HUES48 (cell line): ENCODE measurements at regions not wholly inside any gene's neighbourhood (a gene's known extent, or its start where the extent isn't known, plus 50 kb on each side); places are given as distances from the start of the nearest gene placed in this dataset.

Experiments used
- H3K27ac ChIP-seq: one replicate; pipeline ENCODE4 v1.7.0; 2013; ENCODE audit warnings: low read depth, low read length, inconsistent platforms
- H3K27me3 ChIP-seq: 2 replicates; pipeline ENCODE4 v1.6.1; 2013; ENCODE audit warnings: mild to moderate bottlenecking, low read length; ENCODE audit not compliant: control insufficient read depth, insufficient read depth
- H3K36me3 ChIP-seq: 2 replicates; pipeline ENCODE4 v1.6.1; 2013; ENCODE audit warnings: low read length; ENCODE audit not compliant: control insufficient read depth, insufficient read depth
- H3K4me1 ChIP-seq: 2 replicates; pipeline ENCODE4 v1.6.1; 2013; ENCODE audit warnings: mild to moderate bottlenecking, low read length; ENCODE audit not compliant: control insufficient read depth, insufficient read depth
- H3K4me3 ChIP-seq: 2 replicates; pipeline ENCODE4 v1.5.1; 2013; ENCODE audit warnings: mild to moderate bottlenecking, low read depth, low read length
- H3K9ac ChIP-seq: 2 replicates; pipeline ENCODE4 v1.6.1; 2013; ENCODE audit warnings: mild to moderate bottlenecking, low read depth, low read length, moderate library complexity
- H3K9me3 ChIP-seq: 2 replicates; pipeline ENCODE4 v1.6.1; 2013; ENCODE audit warnings: low read length; ENCODE audit not compliant: control insufficient read depth, insufficient read depth

DNA sequence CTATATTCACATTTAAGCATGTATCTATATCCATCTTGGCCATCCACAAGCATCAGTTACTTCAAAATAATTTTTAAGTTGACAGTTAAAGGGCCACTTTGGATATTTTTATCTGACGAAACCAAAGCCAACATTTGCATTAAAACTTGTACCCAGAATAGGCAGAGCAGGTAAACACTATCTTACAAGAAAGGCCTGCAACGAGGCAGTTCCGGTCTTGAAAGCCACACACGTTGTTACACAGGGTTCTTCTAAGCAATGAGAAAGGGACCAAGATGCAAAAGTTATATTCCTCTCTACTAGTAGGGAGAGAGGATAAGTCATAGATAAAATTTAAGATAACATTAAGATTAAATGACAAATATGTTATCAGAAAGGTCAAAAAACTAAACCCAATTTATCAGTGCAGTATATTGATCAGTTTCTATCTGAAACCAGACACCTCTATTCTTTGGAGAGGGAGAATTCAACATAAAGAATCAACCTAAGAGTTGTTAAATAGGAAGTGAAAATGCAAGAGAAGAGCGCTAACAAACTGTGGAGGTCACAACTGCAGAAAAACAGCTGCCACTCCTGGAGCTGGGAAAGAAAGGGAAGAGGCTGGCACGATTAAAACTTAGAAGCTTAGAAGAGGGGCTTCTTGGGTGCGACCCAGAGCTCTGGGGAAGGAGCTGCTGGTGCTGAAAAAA is 701.3 kb downstream of the TNS3 start:
- Histone ChIP-seq H3K4me1 (peaks cover 17% of the 10 kb centered on the region), H3K27me3 (no peaks in the 10 kb centered on the region), H3K4me3 (no peak overlapping the region), H3K9me3 (no peaks in the 10 kb centered on the region), H3K36me3 (no peaks in the 10 kb centered on the region), H3K27ac (no peak overlapping the region), H3K9ac (no peak overlapping the region)

DNA sequence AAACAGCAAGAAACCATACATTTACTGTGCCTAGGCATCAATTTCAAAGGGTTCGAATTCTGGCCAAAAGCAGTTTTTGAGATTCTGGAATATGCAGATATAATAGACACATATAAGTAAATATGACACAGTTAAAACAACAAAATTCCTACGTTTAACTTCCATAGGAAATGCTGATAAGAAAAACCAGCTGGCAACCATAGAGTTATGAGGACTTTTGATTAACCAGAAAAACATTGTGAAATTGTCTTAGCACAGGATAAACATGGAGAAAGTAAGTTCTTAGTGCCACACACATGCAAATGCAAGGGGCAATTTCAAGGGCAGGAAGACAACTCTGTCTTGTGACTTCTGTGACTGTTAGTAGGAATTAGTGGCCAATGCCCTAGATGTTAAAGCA is 702.1 kb downstream of the TNS3 start:
- Histone ChIP-seq H3K9ac (no peak overlapping the region), H3K27me3 (no peaks in the 10 kb centered on the region), H3K27ac (no peak overlapping the region), H3K9me3 (no peaks in the 10 kb centered on the region), H3K4me3 (no peak overlapping the region), H3K36me3 (no peaks in the 10 kb centered on the region), H3K4me1 (peaks cover 17% of the 10 kb centered on the region)

DNA sequence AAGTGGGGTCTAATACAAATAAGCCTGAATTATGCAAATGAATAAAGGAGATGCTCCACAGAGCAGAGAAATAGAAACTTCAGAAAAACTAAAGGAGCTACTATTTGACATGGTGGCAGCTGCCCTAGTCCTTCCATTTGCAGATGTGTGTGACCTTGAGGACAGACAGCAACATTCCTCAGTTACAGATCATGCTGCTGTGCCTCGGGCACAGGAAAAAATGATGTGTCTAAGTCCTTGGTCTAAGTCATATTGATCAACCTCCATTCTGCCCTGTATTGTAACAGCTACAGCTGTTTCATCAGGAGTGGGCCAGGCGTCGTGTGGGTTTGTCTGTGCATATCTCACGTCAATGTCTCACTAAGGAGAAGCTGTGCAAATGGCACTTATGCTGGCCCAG is 710.4 kb downstream of the TNS3 start:
- H3K4me3 ChIP-seq = no peak overlapping the region
- H3K9me3 ChIP-seq = no peaks in the 10 kb centered on the region
- no peaks in the 10 kb centered on the region for H3K36me3 ChIP-seq

DNA sequence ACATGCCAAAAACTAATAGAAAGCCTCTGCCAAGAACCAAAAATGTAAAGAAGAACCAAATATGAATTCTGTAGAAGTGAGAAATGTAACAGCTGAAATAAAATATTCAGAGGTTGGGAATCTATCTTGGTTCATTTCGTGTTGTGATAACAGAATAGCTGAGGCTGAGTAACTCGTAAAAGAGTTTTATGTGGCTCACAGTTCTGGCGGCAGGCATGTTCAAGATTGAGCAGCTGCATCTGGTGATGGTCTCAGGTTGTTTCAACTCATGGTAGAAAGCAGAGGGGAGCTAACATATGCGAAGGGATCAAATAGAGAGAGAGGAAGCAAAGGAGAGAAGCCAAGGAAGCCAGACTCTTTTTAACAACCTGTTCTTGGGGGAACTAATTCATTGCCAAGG is 717.2 kb downstream of the TNS3 start:
- no peaks in the 10 kb centered on the region for H3K9me3 ChIP-seq
- no peak overlapping the region for H3K9ac ChIP-seq
- H3K36me3 ChIP-seq = no peaks in the 10 kb centered on the region
- H3K4me3 ChIP-seq = no peak overlapping the region
- H3K27me3 ChIP-seq = no peaks in the 10 kb centered on the region
- H3K27ac ChIP-seq = no peak overlapping the region
- H3K4me1 ChIP-seq = no peaks in the 10 kb centered on the region

More for the DNA sequence above, 710.4 kb downstream of the TNS3 start:
- no peaks in the 10 kb centered on the region for H3K4me1 ChIP-seq
- no peak overlapping the region for H3K27ac ChIP-seq
- no peak overlapping the region for H3K9ac ChIP-seq
- no peaks in the 10 kb centered on the region for H3K27me3 ChIP-seq

GRCh38 chr7:46859963-46860475 is 721.9 kb downstream of the TNS3 start:
- Histone ChIP-seq H3K27me3 (no peaks in the 10 kb centered on the region), H3K4me3 (no peak overlapping the region), H3K36me3 (no peaks in the 10 kb centered on the region), H3K9me3 (no peaks in the 10 kb centered on the region), H3K27ac (no peak overlapping the region), H3K9ac (no peak overlapping the region), H3K4me1 (no peaks in the 10 kb centered on the region)

DNA sequence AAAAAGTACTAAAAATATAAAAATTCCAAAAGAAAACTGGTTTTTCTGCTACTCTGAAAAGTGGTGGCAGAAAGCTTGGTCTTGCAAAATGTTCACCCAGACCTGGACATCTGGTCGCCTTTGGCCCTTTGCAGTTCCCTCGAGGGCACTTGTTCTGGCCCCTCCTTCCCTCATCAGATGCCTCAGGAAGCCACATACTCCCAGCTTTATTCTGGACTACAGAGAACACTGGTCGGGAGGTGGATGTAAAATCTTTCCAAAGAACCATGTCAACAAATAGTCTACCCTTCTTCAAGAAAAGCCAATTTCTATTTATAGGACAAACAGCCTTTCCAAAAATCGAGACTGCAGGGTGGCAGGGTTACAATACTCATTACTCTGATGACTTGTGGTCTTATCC is 726.1 kb downstream of the TNS3 start:
- no peak overlapping the region for H3K9ac ChIP-seq
- no peaks in the 10 kb centered on the region for H3K27me3 ChIP-seq
- no peaks in the 10 kb centered on the region for H3K36me3 ChIP-seq
- no peaks in the 10 kb centered on the region for H3K9me3 ChIP-seq
- H3K27ac ChIP-seq = no peak overlapping the region
- no peaks in the 10 kb centered on the region for H3K4me1 ChIP-seq
- no peak overlapping the region for H3K4me3 ChIP-seq

GRCh38 chr7:46854958-46855473 is 726.9 kb downstream of the TNS3 start:
- Histone ChIP-seq H3K4me3 (no peak overlapping the region), H3K27ac (no peak overlapping the region), H3K9me3 (no peaks in the 10 kb centered on the region), H3K9ac (no peak overlapping the region), H3K27me3 (no peaks in the 10 kb centered on the region), H3K4me1 (no peaks in the 10 kb centered on the region), H3K36me3 (no peaks in the 10 kb centered on the region)

DNA sequence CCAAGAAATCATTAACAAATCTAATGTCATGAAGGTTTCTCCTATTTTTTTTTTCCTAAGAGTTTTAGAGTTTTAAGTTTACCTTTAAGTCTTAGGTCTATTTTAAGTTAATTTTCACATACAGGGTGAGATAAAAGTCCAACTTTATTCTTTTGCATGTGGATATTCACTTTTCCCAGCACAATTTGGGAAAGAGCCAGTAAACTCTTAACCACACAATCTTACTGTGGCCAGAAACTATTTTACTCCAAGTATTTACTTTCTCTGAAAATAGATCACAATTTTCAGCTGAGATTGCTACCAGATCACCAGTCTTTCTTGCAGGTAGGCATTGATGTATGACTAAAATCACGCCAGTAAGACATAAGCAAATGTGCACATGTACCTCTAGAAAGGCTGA is 728.5 kb downstream of the TNS3 start:
- H3K4me3 ChIP-seq = no peak overlapping the region
- no peak overlapping the region for H3K9ac ChIP-seq
- H3K36me3 ChIP-seq = no peaks in the 10 kb centered on the region
- no peak overlapping the region for H3K27ac ChIP-seq
- H3K27me3 ChIP-seq = no peaks in the 10 kb centered on the region
- H3K9me3 ChIP-seq = no peaks in the 10 kb centered on the region
- no peaks in the 10 kb centered on the region for H3K4me1 ChIP-seq

- Histone ChIP-seq H3K9me3 (no peaks in the 10 kb centered on the region), H3K27me3 (no peaks in the 10 kb centered on the region), H3K9ac (no peak overlapping the region), H3K4me1 (no peaks in the 10 kb centered on the region), H3K36me3 (no peaks in the 10 kb centered on the region), H3K27ac (no peak overlapping the region), H3K4me3 (no peak overlapping the region)
Observed at GRCh38 chr7:46852795-46853194, 729.1 kb downstream of the TNS3 start.

GRCh38 chr7:46850563-46851330 is 731.2 kb downstream of the TNS3 start:
- H3K36me3 ChIP-seq = no peaks in the 10 kb centered on the region
- H3K4me1 ChIP-seq = no peaks in the 10 kb centered on the region
- no peak overlapping the region for H3K9ac ChIP-seq
- H3K27ac ChIP-seq = no peak overlapping the region
- no peaks in the 10 kb centered on the region for H3K27me3 ChIP-seq
- H3K9me3 ChIP-seq = no peaks in the 10 kb centered on the region
- H3K4me3 ChIP-seq = no peak overlapping the region

DNA sequence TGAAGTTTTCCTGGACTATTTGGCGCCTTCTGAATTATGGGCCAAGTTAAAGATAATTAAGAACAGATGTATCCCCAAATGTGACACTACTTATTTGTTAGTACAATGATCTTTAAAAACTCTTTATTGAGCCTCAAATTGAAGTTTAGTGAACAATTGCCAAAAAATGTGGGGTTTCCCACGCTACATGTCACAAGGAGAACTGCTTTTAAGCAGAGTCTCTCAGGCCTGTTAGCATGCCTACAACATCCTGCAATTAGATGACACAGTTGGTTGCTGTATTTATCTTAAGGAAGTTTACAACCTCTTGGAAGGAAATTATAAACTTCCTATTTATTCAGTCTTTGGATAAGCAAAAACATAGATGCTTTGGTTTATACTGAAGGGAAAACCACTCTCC is 733.0 kb downstream of the TNS3 start:
- Histone ChIP-seq H3K4me3 (no peak overlapping the region), H3K9me3 (no peaks in the 10 kb centered on the region), H3K4me1 (no peaks in the 10 kb centered on the region), H3K9ac (no peak overlapping the region), H3K27me3 (no peaks in the 10 kb centered on the region), H3K36me3 (no peaks in the 10 kb centered on the region), H3K27ac (no peak overlapping the region)
